ENCODE measurements at regions not wholly inside any gene's neighbourhood (a gene's known extent, or its start where the extent isn't known, plus 50 kb on each side); places are given as distances from the start of the nearest gene placed in this dataset.

DNA sequence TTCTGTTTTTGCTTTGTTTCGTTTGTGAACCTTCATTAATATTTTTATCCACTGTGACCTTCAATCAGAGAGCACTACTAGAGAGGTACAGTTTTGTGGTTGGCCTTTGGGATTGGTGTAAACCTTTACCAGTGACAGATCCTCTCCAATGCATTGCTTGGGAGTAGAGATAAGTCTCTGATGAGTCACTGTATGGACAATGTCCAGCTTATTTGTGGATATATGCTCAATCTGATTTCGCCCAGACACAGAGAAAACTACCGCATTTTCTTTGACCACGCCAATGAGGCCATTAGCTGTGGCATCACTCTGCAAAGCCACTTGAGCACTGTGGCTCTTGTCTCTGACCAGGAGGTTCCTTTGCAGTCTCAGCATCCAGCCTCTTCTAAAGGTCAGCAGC lies 964.7 kb downstream of the TUSC7 start:
- no peak for DNase-seq (ENCODE audit: low read depth in 3 of 3, low spot score in 2 of 3)

GRCh38 chr3:117681619-117682018 lies 972.0 kb downstream of the TUSC7 start:
- DNase-seq (ENCODE audit: low read depth in 3 of 3, low spot score in 2 of 3) = no peak

DNA sequence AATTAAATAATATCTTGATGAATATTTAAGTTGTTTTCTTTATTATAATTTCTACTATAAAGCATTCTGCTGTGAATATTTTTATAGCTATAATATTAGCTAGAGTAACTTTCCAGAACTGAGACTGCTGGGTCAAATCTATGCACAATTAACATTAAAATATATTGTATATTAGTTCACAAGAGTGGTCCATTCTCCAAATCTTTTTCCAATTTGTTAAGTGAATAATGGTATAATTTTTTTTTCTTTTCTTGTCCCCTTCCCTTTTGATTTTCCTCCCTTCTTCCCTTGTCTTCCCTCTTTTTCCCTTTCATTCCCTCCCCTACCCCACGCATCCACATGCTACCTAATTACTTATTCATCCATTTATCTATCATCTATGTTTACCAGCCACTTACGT lies 977.5 kb downstream of the TUSC7 start:
- DNase-seq (ENCODE audit: low read depth in 3 of 3, low spot score in 2 of 3) = no peak

- DNase-seq (ENCODE audit: low read depth in 3 of 3, low spot score in 2 of 3) = no peak
Observed at GRCh38 chr3:117688583-117688982, 979.0 kb downstream of the TUSC7 start.

DNA sequence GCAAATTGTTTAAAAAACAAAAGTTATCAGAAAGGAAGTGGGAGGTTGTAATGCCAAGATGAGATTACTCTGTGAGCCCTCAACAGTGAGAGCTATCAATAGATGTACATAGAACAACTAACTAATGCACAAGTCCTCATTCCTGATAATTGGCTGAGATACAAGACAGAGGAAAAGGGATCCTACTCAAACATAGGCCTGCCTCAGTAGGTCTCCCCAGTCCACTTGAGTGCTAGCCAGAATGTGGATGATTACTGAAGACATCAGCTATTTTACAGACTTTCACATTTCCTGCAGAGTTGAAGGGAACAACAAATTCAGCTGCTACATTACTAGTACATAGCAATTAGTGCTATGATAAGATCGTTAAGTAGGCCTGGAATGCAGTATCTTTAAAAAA lies 981.9 kb downstream of the TUSC7 start:
- DNase-seq (ENCODE audit: low read depth in 3 of 3, low spot score in 2 of 3) = no peak

GRCh38 chr3:117692416-117692995 lies 982.9 kb downstream of the TUSC7 start:
- DNase-seq (ENCODE audit: low read depth in 3 of 3, low spot score in 2 of 3) = no peak

DNA sequence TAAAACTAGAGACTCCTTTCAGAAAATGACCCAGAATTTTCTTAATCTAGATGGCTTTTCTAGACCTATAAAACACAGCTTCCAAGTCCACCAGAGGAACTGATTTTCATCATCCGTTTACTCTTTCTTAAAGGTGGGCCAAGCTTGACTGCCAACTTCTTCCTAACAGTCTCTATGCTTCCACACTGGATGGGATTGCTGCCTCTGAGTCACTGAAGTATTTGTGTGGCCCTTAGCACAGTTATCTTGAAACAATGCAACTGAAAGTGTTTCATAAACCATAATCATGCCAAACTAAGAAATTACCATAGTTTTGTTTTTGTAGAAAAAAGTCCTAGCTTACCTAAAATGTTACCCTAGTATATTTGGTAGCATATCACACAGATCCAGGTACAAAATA lies 985.7 kb downstream of the TUSC7 start:
- DNase-seq (ENCODE audit: low read depth in 3 of 3, low spot score in 2 of 3) = no peak

DNA sequence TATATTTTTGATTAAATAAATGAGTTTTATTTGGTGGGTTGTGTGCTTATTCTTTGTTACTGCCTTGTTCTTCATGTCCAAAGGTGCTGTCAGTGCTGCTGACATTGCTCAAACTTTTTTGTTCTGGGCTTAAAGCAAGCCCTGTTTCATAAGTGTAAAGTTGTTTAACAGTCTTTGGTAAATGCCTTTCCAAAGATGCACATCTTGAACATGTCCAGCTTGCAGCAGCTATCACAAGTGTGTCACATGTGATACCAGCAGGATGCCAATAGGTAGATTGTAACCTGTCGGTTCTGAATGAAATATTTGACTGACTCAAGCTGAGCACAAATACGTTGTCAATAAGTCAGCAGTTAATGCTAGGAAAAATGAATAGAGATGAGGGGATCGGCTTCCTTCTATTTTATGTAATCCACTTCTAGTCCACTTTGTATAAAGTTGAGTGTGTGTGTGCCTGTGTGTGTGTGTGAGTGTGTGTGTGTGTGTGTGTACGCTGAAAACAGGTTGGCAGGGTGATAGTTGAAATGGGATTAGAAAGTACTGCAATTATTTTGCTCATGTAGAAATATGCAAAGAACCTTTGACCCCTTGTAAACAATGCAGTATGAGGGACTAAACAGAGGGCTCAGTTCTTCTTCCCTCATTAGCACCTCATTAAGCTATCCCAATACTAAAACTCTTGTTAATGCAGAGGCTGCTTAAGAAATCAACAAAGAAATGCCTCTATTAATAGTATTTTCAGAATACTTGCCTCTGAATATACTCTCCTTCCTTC lies 986.5 kb downstream of the TUSC7 start:
- DNase-seq (ENCODE audit: low read depth in 3 of 3, low spot score in 2 of 3) = no peak

DNA sequence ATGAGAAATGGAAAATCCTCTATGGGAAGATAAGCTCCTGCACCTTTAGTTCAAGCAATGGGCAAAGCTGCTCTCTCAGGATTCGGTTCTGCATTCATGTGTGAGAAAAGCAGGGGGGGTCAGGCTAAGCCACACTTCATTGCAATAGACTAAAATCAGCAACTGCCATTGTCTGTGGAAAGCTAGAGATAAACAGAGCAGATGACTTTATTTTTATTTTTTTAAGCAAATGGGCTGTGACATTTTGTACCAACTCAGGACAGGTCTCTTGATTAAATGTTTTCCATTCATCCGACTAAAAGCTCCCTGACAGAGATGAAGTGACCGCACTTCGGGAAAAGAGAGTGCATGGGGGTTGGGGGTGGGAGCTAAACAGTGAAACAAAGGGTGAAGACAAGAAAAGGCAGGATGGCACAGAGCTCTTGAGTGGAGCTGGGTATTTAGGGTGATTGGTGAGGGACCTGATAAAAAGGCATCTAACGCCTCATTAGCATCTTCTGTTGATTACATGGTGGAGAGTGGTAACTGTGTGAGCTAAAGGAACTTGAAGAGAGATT lies 987.4 kb downstream of the TUSC7 start:
- DNase-seq (ENCODE audit: low read depth in 3 of 3, low spot score in 2 of 3) = no peak

DNA sequence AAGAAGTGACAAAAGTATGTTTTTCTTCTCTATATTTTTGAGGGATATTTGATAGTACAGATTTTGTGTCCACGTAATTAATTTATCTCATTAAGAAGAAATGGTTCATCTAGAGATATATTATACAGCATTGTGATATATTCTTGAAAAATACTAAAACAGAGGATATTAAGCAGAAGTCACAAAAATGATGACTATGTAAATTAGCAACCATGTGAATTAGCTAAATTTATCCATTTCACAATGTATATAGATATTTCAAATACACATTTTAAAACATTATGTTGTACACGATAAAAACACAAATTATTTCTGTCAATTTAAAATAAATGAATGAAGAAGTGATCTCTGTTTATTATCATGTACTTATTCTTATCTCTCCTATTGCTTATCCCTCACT lies 989.5 kb downstream of the TUSC7 start:
- no peak for DNase-seq (ENCODE audit: low read depth in 3 of 3, low spot score in 2 of 3)

DNA sequence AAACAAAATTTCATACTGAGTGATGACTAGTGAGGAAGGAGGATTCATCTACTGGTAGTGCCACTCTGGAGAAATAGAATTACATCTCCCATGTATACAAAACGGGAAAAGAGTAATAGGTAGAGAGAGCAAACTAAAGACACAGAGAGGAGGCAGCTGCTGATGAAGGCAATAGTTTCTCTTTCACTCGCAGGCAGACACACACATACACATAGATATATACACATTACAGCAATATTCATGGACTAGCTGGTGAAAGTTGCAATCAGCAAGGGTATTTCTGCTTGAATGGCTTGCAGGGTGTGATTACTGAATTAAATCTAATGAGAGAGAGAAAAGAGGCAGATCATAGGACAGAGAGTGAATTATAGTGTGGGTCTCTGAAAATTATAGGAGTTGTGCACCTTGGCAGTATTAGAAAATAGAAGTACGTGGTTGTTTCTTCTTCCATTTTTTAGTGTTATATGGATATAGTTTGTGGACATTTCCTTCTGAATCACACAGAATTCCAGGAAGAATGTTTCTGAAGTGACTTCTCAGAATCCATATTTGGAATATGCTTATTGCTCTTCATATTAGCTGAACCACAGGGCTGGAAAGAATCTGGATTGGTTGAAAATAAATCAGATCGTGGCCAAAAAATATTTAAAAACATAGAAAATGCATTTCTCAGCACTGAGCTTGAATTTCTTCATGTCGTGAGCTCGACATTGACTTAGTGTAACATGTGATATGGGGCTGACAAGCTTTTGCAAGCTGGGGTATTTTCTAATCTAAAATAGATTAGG lies 991.2 kb downstream of the TUSC7 start:
- no peak for DNase-seq (ENCODE audit: low read depth in 3 of 3, low spot score in 2 of 3)

GRCh38 chr3:117705011-117705410 lies 995.4 kb downstream of the TUSC7 start:
- no peak for DNase-seq (ENCODE audit: low read depth in 3 of 3, low spot score in 2 of 3)

- no peak for DNase-seq (ENCODE audit: low read depth in 3 of 3, low spot score in 2 of 3)
Observed at GRCh38 chr3:117706037-117706436, 996.5 kb downstream of the TUSC7 start.

DNA sequence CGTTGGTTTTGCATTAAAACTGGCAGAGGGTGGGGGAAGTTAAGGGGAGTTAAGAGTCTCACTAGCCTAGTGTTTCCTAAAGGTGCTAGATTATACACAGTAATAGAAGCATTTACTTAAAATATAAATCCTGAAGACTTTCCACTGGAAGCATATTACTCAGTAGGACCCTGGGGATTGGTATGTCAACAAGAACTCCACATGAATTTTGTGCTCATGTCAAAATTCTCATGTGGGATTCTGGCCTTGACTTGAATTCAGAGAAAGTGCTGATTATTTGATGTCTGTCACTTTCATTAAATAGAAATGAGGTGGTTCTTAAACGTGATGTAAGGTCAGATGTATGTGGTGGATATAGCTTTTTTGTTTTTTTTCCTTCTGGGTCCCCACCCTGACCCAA lies 997.2 kb downstream of the TUSC7 start:
- DNase-seq (ENCODE audit: low read depth in 3 of 3, low spot score in 2 of 3) = no peak

DNA sequence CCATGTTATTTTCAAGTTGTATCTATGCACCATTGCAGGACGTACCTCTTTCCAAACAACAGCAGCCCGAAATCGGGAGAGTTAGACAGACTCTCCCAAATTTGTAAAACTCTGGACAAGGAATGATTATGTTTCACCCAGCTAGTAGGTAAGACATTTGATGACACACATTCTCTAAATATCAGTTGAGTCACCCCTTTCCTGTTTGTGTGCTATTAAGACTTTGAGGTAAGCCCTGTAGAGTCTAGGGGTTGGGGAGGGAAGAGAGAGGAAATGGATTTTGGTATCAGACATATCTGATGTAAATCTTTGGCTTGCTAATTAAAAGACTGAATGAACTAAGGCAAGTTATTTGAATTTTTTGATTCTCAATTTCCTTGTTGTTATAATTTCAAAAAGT lies 999.0 kb downstream of the TUSC7 start:
- no peak for DNase-seq (ENCODE audit: low read depth in 3 of 3, low spot score in 2 of 3)

GRCh38 chr3:117709108-117709507 lies 999.5 kb downstream of the TUSC7 start:
- DNase-seq (ENCODE audit: low read depth in 3 of 3, low spot score in 2 of 3) = no peak

GRCh38 chr3:117710501-117710900 lies 1000.9 kb downstream of the TUSC7 start:
- no peak for DNase-seq (ENCODE audit: low read depth in 3 of 3, low spot score in 2 of 3)

DNA sequence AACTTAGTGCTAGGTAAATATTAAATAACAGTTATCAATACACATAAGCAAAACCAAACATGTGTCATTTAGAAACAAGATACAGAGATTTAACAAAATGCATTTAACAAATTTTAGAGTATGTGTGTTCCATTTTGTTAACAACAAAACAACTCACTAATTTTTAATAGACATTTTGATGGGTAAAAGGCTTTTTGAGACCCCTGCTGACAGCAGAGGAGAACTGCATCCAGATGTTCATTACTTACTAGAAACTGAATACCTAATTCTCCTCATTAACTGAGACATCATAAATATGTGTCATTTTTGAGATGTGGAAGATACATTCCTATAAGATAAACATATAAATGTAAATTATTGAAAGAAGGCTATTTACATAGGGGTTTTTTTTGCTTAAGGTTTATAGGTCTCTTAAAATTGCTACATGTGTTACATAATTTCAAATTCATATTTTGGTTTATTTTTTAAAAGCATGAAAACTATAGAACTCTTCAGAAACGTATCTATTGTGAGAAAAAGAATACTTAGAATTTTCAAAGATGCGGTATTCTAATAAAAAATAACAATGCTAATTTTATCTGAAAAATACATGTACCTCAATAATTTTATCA lies 1009.8 kb downstream of the TUSC7 start:
- DNase-seq (ENCODE audit: low read depth in 3 of 3, low spot score in 2 of 3) = no peak

DNA sequence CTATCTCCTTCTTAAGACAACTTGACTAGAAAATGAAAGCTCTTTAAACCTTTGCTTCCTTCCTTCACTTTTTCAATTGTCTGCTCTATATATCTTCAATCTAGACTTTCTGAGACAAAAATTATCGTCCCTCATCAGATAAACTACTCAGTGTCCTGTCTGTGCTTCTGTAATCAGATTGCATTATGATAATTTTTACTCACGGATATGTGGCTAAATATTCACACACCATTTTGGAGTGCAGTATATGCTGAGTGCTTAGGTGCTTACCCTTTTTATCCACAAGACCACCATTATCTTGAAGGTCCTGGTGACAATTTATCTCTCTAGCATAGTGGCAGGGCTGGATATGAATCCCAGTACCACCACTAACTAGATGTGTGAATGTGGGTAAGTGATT lies 1012.3 kb downstream of the TUSC7 start:
- no peak for DNase-seq (ENCODE audit: low read depth in 3 of 3, low spot score in 2 of 3)

GRCh38 chr3:117722856-117723255 lies 1013.3 kb downstream of the TUSC7 start:
- no peak for DNase-seq (ENCODE audit: low read depth in 3 of 3, low spot score in 2 of 3)

- DNase-seq (ENCODE audit: low read depth in 3 of 3, low spot score in 2 of 3) = no peak
Observed at GRCh38 chr3:117723825-117724224, 1014.2 kb downstream of the TUSC7 start.

All from right renal cortex interstitium (tissue), 3 donors.